ENCODE measurements at regions not wholly inside any gene's neighbourhood (a gene's known extent, or its start where the extent isn't known, plus 50 kb on each side); places are given as distances from the start of the nearest gene placed in this dataset.
"Not testable (repeated sequence)": the region's sequence is repeated elsewhere in the genome, so short reads cannot be mapped to it uniquely, and the experiment has no call there.

- no peak overlapping the region for H3K4me3 Mint-ChIP-seq
- no peaks in the 10 kb centered on the region for H3K4me1 Mint-ChIP-seq
- no peaks in the 10 kb centered on the region for H3K36me3 Mint-ChIP-seq
- H3K27ac Mint-ChIP-seq = no peak overlapping the region
- peaks cover 20% of the 10 kb centered on the region for H3K9me3 Mint-ChIP-seq
- ATAC-seq (no peak), DNase-seq (ENCODE audit: low spot score in 2 of 2) (no peak)
Measured at GRCh38 chr6:54515713-54516112, 207.5 kb downstream of the TINAG start.

DNA sequence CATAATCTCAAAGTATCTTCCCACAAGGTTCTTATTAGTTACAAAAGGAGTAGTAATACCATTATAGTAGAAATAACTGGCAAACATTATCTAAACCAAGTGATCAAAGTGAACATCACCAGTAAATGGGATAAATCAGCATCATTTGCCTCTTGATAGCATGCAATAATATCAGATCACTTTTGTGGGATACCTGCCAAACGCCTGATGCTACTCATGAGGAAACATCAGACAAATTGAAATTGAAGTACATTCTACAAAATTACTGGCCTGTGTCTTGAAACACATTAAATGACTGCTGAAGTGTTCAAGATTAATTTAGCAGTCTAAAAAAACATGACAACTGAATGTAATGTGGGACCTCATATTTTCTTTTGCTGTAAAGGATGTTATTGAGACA lies 208.1 kb downstream of the TINAG start:
- peaks cover 22% of the 10 kb centered on the region for H3K9me3 Mint-ChIP-seq
- no peak overlapping the region for H3K27ac Mint-ChIP-seq
- H3K4me1 Mint-ChIP-seq = no peaks in the 10 kb centered on the region
- H3K4me3 Mint-ChIP-seq = no peak overlapping the region
- H3K36me3 Mint-ChIP-seq = no peaks in the 10 kb centered on the region
- ATAC-seq (no peak), DNase-seq (ENCODE audit: low spot score in 2 of 2) (no peak)

DNA sequence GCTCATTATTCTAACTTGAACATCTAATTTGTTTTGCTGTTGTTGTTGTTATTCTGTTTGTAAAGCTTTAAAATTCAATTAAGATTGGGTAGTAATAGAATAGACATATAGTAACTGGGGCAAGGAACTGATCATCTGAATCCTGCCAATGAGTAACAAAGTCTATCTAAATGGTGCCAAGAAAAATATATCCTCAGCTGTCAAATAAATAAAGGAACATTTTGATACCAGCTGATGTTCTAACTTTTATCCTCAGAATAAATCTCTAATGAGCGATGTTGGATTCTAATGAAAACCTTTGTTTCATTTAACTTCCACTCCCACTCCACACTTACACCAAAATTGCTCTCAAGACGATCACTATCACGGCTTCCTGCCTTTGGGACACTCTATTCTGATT lies 210.9 kb downstream of the TINAG start:
- H3K4me1 Mint-ChIP-seq = no peaks in the 10 kb centered on the region
- H3K36me3 Mint-ChIP-seq = no peaks in the 10 kb centered on the region
- no peak overlapping the region for H3K4me3 Mint-ChIP-seq
- no peak for ATAC-seq
- H3K27ac Mint-ChIP-seq = no peak overlapping the region
- peaks cover 13% of the 10 kb centered on the region for H3K9me3 Mint-ChIP-seq
- no peak for DNase-seq (ENCODE audit: low spot score in 2 of 2)

DNA sequence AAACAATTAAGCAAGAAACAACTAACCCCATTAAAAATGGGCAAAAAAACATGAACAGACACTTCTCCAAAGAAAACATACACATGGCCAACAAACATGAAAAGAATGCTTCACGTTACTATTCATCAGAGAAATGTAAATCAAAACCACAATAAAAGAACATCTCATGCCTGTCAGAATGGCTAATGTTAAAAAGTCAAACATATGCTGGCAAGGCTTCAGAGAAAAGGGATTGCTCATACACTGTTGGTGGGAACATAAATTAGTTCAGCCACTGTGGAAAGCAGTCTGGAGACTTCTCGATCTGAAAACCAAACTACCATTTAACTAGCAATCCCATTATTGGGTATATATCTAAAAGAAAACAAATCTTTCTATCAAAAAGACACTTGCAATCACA lies 217.5 kb downstream of the TINAG start:
- DNase-seq (ENCODE audit: low spot score in 2 of 2) (no peak), ATAC-seq (no peak)
- Mint-ChIP-seq H3K4me1 (no peaks in the 10 kb centered on the region), H3K27ac (no peak overlapping the region), H3K4me3 (no peak overlapping the region), H3K9me3 (peaks cover 9% of the 10 kb centered on the region), H3K36me3 (no peaks in the 10 kb centered on the region)

DNA sequence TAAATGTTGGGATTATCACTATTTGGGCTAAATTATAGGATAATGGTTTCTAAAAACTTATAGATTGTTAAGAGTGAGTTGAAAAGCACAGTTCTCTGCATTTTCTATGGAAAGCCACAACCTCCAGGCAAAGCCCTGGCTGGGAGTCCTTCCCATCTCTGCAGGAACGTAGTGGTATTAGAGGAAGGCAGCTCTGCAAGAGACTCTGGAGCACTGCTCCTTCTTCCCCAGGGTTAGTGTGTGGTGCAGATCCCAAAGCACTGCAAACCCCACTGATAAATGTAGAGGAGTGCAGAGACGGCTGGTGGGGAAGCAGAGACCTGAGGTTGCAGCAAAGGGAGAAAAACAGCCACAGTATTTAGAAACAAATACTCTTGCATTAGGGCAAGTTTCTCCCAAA lies 225.3 kb downstream of the TINAG start:
- Mint-ChIP-seq H3K4me1 (no peaks in the 10 kb centered on the region), H3K4me3 (no peak overlapping the region), H3K36me3 (no peaks in the 10 kb centered on the region), H3K9me3 (peaks cover 13% of the 10 kb centered on the region), H3K27ac (no peak overlapping the region)
- no peak for DNase-seq (ENCODE audit: low spot score in 2 of 2)
- no peak for ATAC-seq

- DNase-seq (ENCODE audit: low spot score in 2 of 2) (no peak), ATAC-seq (no peak)
- Mint-ChIP-seq H3K4me1 (no peaks in the 10 kb centered on the region), H3K27ac (no peak overlapping the region), H3K9me3 (peaks cover 13% of the 10 kb centered on the region), H3K4me3 (no peak overlapping the region), H3K36me3 (no peaks in the 10 kb centered on the region)
Measured at GRCh38 chr6:54535568-54535967, 227.3 kb downstream of the TINAG start.

- ATAC-seq (no peak), DNase-seq (ENCODE audit: low spot score in 2 of 2) (no peak)
- Mint-ChIP-seq H3K4me3 (no peak overlapping the region), H3K27ac (no peak overlapping the region), H3K4me1 (no peaks in the 10 kb centered on the region), H3K36me3 (no peaks in the 10 kb centered on the region), H3K9me3 (peaks cover 11% of the 10 kb centered on the region)
Measured at GRCh38 chr6:54541541-54541940, 233.3 kb downstream of the TINAG start.

GRCh38 chr6:54559136-54559535 lies 250.9 kb downstream of the TINAG start:
- DNase-seq (ENCODE audit: low spot score in 2 of 2) (no peak), ATAC-seq (no peak)
- Mint-ChIP-seq H3K27ac (no peak overlapping the region), H3K9me3 (peaks cover 6% of the 10 kb centered on the region), H3K36me3 (no peaks in the 10 kb centered on the region), H3K4me3 (no peak overlapping the region), H3K4me1 (no peaks in the 10 kb centered on the region)

- not testable (repeated sequence) for ATAC-seq; DNase-seq (ENCODE audit: low spot score in 2 of 2); H3K27ac Mint-ChIP-seq; H3K4me3 Mint-ChIP-seq; H3K36me3 Mint-ChIP-seq; H3K4me1 Mint-ChIP-seq; H3K9me3 Mint-ChIP-seq
Measured at GRCh38 chr6:54564188-54564587, 255.9 kb downstream of the TINAG start.

- Mint-ChIP-seq H3K9me3 (peaks cover 8% of the 10 kb centered on the region), H3K27ac (no peak overlapping the region), H3K36me3 (no peaks in the 10 kb centered on the region), H3K4me3 (no peak overlapping the region), H3K4me1 (no peaks in the 10 kb centered on the region)
- DNase-seq (ENCODE audit: low spot score in 2 of 2) = no peak
- ATAC-seq = no peak
Measured at GRCh38 chr6:54574671-54575070, 266.4 kb downstream of the TINAG start.

DNA sequence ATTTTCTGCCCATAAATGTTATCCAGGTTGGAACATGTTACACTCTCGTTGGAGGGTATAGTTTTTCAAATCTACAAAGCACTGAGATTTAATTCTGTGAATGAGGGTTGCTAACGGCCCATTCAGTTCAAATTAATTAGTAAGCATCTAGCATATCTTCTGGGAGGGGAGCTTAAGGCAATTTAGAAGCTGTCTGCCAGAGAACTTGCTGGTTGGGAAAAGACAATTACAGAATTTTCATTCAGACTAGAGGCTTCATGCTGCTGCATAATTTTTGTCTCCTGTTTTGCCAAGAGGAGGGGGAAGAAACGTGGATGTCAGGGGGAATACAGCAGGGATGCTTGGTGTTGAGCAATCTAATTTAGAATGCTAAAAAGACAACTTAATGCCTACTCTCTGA lies 268.3 kb upstream of the FAM83B start:
- H3K4me3 Mint-ChIP-seq = no peak overlapping the region
- no peak overlapping the region for H3K27ac Mint-ChIP-seq

GRCh38 chr6:54579011-54579410 lies 267.6 kb upstream of the FAM83B start:
- H3K4me1 Mint-ChIP-seq = no peaks in the 10 kb centered on the region

More for the DNA sequence above, 268.3 kb upstream of the FAM83B start:
- Mint-ChIP-seq H3K9me3 (peaks cover 6% of the 10 kb centered on the region), H3K4me1 (no peaks in the 10 kb centered on the region), H3K36me3 (no peaks in the 10 kb centered on the region)
- ATAC-seq (no peak), DNase-seq (ENCODE audit: low spot score in 2 of 2) (no peak)

DNA sequence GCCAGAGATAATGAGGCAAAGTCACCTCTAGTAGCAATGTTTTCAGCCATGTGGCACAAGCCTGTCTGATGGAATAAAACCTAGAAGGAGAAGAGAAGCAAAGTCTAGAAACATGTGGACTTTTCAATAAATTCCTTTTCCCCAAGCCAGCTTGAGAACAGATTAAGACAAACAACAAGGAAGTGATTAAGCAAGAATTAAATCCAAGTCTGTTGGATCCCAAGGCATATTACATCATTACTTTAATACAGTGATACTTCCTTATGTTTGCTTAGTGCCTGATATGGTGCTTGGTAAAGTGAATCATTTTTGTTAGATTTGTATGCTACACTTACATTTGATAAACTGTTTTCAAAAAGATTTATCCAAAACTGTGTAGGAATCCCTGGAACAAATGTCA lies 260.3 kb upstream of the FAM83B start:
- Mint-ChIP-seq H3K9me3 (peaks cover 23% of the 10 kb centered on the region), H3K4me3 (no peak overlapping the region), H3K27ac (no peak overlapping the region), H3K4me1 (no peaks in the 10 kb centered on the region), H3K36me3 (no peaks in the 10 kb centered on the region)
- DNase-seq (ENCODE audit: low spot score in 2 of 2) (no peak), ATAC-seq (no peak)

More at GRCh38 chr6:54579011-54579410, 267.6 kb upstream of the FAM83B start:
- no peak for ATAC-seq
- no peak for DNase-seq (ENCODE audit: low spot score in 2 of 2)
- Mint-ChIP-seq H3K9me3 (peaks cover 13% of the 10 kb centered on the region), H3K4me3 (no peak overlapping the region), H3K36me3 (no peaks in the 10 kb centered on the region), H3K27ac (no peak overlapping the region)

DNA sequence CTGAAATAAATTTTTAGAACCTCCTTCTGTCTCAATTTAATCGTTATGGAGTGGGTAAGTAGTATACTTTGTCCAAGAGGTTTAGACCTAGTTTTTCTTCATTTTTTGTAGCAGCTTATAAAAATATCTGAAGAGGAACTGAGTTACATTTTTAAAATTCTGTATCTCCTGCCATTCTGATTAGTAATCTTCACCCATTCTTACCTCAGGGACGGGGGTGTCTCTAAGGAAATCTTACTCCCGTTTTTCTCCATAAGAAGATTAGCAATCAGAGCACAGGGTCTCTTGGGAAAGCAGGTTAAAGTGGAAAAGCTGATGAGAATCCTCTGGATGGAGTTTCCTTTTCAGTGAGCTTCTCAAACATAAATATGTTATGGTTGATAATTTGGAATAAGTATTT lies 259.3 kb upstream of the FAM83B start:
- Mint-ChIP-seq H3K4me1 (no peaks in the 10 kb centered on the region), H3K9me3 (peaks cover 17% of the 10 kb centered on the region), H3K27ac (no peak overlapping the region), H3K4me3 (no peak overlapping the region), H3K36me3 (no peaks in the 10 kb centered on the region)
- DNase-seq (ENCODE audit: low spot score in 2 of 2) (no peak), ATAC-seq (no peak)

- Mint-ChIP-seq H3K9me3 (peaks cover 17% of the 10 kb centered on the region), H3K4me1 (no peaks in the 10 kb centered on the region), H3K36me3 (no peaks in the 10 kb centered on the region), H3K4me3 (no peak overlapping the region), H3K27ac (no peak overlapping the region)
- ATAC-seq = no peak
- no peak for DNase-seq (ENCODE audit: low spot score in 2 of 2)
Measured at GRCh38 chr6:54588176-54588575, 258.4 kb upstream of the FAM83B start.

DNA sequence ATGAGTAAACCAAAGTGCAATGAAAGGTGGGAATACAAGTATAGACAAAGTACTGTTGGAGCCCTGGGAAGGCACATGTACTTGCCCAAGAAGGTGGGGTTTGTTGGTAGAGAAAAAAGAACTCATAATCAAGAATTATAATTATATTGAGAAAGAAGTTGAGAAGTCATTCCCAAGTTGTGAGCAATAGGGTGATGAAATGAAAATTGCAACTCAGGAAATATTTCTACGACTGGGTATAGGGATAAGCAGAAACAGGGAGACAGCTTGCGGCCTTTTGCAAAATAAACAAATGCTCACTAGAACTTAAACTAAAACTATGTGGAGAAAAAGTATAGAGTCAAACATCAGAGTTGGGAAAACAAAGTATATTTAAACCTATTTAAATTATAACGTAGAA lies 250.7 kb upstream of the FAM83B start:
- Mint-ChIP-seq H3K27ac (no peak overlapping the region), H3K4me1 (no peaks in the 10 kb centered on the region), H3K9me3 (peaks cover 8% of the 10 kb centered on the region), H3K4me3 (no peak overlapping the region), H3K36me3 (no peaks in the 10 kb centered on the region)
- ATAC-seq (no peak), DNase-seq (ENCODE audit: low spot score in 2 of 2) (no peak)

DNA sequence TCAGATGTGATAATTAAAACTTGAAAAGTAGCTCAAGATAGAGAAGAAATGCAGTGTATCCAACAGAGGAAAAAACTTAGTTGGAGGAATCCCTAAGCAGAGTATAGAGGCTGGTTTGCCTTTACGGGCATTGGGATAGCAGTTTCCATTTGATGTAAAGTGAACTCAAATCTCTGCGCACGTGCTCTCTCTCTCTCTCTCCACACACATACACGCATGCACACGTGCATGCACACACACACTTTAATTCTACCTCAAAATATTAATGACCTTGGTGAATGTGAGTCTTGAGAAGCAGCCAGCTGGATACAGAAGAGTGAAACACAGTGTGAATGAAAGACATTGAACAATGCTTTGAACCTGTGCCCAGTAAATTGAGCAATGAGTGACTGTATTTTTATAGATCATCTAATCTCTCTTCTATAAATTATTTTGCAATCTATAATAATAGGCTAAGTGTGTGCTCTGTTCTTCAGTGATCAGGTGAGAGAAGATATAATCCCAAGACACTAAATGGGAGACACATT lies 247.7 kb upstream of the FAM83B start:
- ATAC-seq = no peak
- Mint-ChIP-seq H3K4me1 (no peaks in the 10 kb centered on the region), H3K36me3 (no peaks in the 10 kb centered on the region), H3K4me3 (no peak overlapping the region), H3K9me3 (peaks cover 8% of the 10 kb centered on the region), H3K27ac (no peak overlapping the region)
- no peak for DNase-seq (ENCODE audit: low spot score in 2 of 2)
